ENCODE measurements at regions not wholly inside any gene's neighbourhood (a gene's known extent, or its start where the extent isn't known, plus 50 kb on each side); places are given as distances from the start of the nearest gene placed in this dataset.

- TF ChIP-seq CTCF (conservative IDR thresholded peaks at IDR 0.05; ENCODE audit: low read length) (no peak), EZH2phosphoT487 (IDR thresholded peaks at IDR 0.05; ENCODE audit: borderline replicate concordance, low read depth, low read length) (no peak)
These were observed 124.4 kb downstream of the TTLL2 start for GRCh38 chr6:167449094-167449861.
